HG02981 (cell line): ENCODE measurements at regions not wholly inside any gene's neighbourhood (a gene's known extent, or its start where the extent isn't known, plus 50 kb on each side); places are given as distances from the start of the nearest gene placed in this dataset.

ENCODE experiments used
- ATAC-seq: cut with Tn5 transposase; IDR thresholded peaks from one replicate; pipeline ENCODE4 v1.9.1; 2021; ENCODE audit warnings: mild to moderate bottlenecking, moderate library complexity; ENCODE audit not compliant: unreplicated experiment

GRCh38 chr10:94277450-94277849 is 85.3 kb downstream of the NOC3L start:
- no peak for ATAC-seq

DNA sequence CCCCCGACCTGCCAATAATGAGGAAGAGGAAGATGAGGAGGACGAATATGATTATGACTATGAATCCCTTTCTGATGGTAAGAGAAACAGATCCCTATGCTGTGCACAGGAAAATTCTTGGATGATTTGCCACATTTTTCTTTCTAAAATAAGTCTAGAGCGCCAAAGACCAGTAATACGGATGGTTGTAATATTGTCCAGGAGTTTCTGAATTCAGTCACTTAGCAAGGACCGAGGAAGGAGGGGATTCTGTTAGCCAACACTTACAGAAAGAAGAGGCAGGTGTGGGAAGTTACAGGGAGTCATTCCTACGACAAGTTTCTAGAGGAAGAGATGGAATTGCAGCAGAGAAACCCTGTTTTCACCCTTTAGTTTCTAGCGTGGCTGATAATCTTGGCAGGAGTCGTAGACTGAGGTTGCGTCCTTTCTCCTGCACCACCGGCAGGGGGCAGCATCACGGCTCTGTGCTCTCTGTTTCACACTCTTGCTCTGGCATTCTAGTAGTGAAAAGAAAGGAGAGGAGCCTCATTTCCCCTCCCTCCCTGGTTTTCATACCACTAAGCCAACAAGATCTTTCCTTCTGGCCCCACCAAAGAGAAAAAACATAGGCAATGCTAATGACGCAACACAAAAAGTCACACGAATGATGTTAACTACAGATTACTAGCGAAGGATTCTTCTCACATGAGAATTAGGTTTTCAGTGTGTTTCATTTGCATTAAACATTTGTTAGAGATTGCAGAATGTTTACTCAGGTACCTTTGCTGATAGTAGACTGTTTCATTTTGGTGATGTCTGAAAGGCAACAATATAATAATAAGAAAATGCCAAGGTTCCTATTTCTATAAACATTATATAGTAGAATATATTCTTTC is 82.7 kb downstream of the NOC3L start:
- ATAC-seq, result peak; percentile 86

GRCh38 chr10:94281654-94282053 is 81.1 kb downstream of the NOC3L start:
- no peak for ATAC-seq

GRCh38 chr10:94282369-94282768 is 80.4 kb downstream of the NOC3L start:
- ATAC-seq, result no peak
